Fibroblast of the conjunctiva (primary cell): ENCODE measurements at regions not wholly inside any gene's neighbourhood (a gene's known extent, or its start where the extent isn't known, plus 50 kb on each side); places are given as distances from the start of the nearest gene placed in this dataset.

ENCODE experiments used
- DNase-seq: peaks from one replicate; pipeline ENCODE4 v3.0.0-alpha.2; 2010; ENCODE audit warnings: low read depth

- no peak for DNase-seq
These were observed 174.2 kb downstream of the BUD13 start for GRCh38 chr11:116598556-116598955.

GRCh38 chr11:116598036-116598435 lies 174.8 kb downstream of the BUD13 start:
- DNase-seq = no peak

GRCh38 chr11:116596346-116597260 lies 176.2 kb downstream of the BUD13 start:
- no peak for DNase-seq

GRCh38 chr11:116595305-116595880 lies 177.4 kb downstream of the BUD13 start:
- DNase-seq = no peak

- DNase-seq = no peak
These were observed 181.8 kb downstream of the BUD13 start for GRCh38 chr11:116590844-116591570.

- no peak for DNase-seq
These were observed 183.4 kb downstream of the BUD13 start for GRCh38 chr11:116589402-116589801.

GRCh38 chr11:116586392-116586791 lies 186.4 kb downstream of the BUD13 start:
- DNase-seq = no peak

GRCh38 chr11:116582571-116582970 lies 190.2 kb downstream of the BUD13 start:
- no peak for DNase-seq

- DNase-seq = no peak
These were observed 191.4 kb downstream of the BUD13 start for GRCh38 chr11:116581349-116581748.

GRCh38 chr11:116580799-116581198 lies 192.0 kb downstream of the BUD13 start:
- no peak for DNase-seq

- no peak for DNase-seq
These were observed 192.7 kb downstream of the BUD13 start for GRCh38 chr11:116579857-116580727.

- DNase-seq = no peak
These were observed 193.6 kb downstream of the BUD13 start for GRCh38 chr11:116579031-116579653.

GRCh38 chr11:116577956-116578355 lies 194.8 kb downstream of the BUD13 start:
- no peak for DNase-seq

GRCh38 chr11:116577273-116577672 lies 195.5 kb downstream of the BUD13 start:
- no peak for DNase-seq

- no peak for DNase-seq
These were observed 196.3 kb downstream of the BUD13 start for GRCh38 chr11:116576526-116576925.

- no peak for DNase-seq
These were observed 205.0 kb downstream of the BUD13 start for GRCh38 chr11:116567721-116568242.

GRCh38 chr11:116563712-116564047 lies 209.1 kb downstream of the BUD13 start:
- no peak for DNase-seq

GRCh38 chr11:116563028-116563711 lies 209.6 kb downstream of the BUD13 start:
- DNase-seq = no peak

- no peak for DNase-seq
These were observed 212.2 kb downstream of the BUD13 start for GRCh38 chr11:116560589-116560988.

- DNase-seq = no peak
These were observed 214.1 kb downstream of the BUD13 start for GRCh38 chr11:116558504-116559211.
